ENCODE measurements at regions not wholly inside any gene's neighbourhood (a gene's known extent, or its start where the extent isn't known, plus 50 kb on each side); places are given as distances from the start of the nearest gene placed in this dataset.

DNA sequence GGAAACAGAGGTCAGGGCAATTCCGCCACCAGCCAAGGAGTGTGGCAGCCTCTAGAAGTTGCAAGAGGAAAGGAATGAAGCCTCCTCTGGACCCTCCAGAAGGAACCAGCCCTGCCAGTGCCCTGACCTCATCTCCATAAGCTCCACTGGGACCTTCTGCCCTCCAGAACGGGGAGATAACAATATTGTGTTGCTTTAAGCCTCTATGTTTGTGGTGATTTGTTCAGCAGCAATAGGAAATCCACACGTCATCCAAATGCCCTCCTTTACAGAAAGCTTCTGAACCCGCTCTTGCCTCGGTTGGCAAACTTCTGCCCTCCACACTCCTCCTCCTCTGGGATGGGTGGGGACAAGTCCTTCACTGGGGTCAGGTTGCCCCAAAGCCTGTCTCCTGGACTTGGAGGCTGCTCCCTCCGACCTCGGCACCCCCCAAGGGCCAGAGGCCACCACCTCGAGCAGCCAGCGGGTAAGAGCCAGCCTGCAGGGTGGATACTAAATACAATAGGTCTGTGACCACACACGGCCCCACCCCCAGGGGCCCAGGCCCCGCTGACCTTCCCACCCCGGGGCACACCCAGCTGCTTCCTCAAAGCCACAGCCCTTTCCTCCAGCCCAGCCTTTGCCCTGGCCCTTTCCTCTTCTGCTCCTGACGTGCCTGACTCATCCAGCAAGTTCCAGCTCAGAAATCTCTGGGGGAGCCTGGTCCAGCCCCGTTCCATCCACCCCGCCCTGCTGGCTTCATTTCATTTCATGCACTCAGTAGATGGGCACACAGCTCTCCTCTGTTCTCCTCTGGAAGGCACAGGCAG is 58.7 kb upstream of the NCOR2 start:
- peak in 5 of 42 donors; percentile 6 to 39 (median 23) for DNase-seq
- intact Hi-C loops (cut with DNase I): no loop called here

DNA sequence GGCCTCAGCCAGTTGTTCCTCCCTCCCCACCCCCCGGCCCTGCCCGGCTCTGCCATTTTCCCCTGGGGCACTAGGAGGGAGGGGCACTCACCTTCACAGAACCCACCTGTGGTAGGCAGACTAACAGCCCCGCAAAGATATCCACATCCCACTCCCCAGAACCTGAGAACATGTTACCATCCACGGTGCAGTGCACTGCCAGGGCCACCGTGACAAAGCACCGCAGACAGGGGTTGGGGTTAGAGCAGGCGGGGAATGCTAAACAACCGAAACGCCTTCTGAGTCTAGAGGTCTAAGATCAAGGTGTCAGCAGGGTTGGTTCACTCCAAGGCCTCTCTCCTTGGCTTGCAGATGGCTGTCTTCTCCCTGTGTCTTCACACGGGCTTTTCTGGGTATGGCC is 57.4 kb upstream of the NCOR2 start:
- intact Hi-C loops (cut with DNase I): no loop called here
- no peak for DNase-seq

DNA sequence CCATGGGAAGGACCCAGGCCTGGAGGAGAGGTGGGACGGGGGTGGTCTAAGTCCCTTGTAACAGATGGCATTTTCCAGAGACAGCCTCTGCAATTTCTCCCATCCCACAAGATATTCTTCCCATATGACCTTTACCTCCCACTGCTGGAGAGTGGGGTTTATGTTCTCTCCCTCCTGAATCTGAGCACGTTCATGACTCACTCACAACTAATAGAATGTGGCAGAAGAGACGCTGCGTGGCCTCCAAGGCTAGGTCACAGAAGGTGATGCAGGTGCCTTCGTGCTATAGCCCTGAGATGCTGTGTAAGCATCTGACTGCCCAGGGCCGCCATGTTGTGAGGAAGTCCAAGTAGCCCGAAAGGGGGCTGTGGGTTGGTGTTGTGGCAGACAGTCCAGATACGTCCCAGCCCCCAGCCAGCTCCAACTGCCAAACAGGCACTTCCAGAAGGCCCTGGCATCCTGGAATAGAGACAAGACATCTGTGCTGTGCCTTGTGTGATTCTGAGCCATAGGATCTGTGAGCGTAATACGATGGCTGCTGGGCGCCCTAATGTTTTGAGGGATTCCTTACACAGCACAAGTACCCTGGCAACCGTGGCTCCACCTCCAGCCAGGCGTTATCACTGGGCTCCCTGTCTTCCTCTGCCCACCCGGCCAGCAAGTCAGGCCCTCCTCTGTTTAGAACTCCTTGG is 56.1 kb upstream of the NCOR2 start:
- DNase-seq: no peak
- intact Hi-C loops (cut with DNase I): no loop called here

DNA sequence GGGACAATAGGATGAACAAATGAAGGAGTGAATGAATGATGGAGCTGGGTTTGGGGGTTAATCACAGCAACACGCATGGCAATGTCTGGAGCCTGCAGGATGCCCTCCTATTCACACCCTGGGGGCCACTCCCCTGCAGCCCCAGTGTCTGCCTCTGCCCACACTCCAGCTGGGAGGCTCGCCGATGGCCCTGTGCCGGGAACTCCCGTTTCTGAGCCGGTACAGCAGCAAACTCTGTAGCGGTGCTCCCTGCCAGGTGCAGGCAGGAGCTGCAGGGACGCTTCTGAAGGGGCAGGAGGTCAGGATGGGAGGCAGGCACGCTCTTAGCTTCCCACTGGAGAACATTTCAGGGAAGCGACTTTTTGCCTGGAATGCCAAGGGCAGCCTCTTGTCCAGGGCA is 55.4 kb upstream of the NCOR2 start:
- no peak for DNase-seq
- intact Hi-C loops (cut with DNase I): no loop called here

DNA sequence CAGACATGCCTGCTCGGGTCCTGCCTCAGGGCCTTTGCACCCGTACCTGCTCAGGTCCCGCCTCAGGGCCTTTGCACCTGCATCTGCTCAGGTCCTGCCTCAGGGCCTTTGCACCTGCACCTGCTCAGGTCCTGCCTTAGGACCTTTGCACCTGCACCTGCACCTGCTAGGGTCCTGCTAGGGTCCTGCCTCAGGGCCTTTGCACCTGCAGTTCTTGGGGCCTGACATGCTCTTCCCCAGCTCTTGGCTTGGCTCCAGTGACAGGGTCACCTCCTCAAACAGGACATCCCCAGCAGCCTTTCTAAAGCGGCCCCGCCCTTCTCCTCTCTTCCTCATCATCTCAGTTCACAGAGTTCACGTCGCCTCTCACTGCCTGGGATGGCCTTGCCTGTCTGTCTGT is 54.9 kb upstream of the NCOR2 start:
- no peak for DNase-seq
- intact Hi-C loops (cut with DNase I): no loop called here

DNA sequence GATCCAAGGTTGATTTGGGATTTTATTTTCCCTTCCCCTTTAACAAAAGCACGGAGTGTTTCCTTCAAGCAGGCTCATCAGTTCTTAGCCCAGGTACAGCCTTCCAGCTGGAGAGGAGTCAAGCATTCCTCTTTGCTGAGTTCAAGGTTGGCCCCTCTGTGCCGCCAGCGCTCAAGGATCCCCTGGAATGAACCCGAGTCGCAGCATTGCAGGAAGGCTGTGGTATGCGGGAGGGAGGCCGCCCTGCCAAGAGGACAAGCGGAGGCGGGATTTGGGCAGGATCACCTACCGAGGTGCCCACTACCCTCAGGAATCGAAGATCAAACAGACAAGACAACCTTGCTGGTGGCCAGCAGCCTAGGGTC is 53.9 kb upstream of the NCOR2 start:
- intact Hi-C loops (cut with DNase I): no loop called here
- no peak for DNase-seq

DNA sequence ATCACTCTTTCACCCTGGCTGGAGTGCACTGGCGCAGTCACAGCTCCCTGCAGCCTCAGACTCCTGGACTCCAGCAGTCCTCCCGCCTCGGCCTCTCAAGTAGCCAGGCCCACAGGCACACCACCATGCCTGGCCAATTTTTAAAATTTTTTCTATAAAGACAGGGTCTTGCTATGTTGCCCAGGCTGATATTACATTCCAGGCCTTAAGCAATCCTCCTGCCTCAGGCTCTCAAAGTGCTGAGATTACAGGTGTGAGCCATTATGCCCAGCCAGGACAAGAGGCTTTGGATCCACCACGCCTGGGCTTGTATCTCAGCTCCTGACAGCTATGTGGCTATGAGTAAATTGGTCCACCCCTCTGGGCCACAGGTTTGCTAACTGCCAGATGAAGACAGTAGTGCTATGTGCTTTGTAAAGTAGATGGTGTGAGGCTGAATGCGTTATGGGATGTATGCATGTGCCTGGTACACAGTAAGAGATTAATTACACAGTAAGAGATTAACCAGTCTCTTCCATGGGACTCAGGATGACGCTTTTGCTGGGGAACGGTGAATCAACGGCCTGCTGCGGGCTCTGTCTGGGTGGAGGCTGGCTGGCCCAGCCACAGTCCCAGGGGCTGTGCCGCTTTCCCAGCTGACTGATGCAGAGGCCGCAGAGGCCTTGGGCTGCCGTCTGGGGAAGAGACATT is 53.3 kb upstream of the NCOR2 start:
- no peak for DNase-seq
- intact Hi-C loops (cut with DNase I): no loop called here

DNA sequence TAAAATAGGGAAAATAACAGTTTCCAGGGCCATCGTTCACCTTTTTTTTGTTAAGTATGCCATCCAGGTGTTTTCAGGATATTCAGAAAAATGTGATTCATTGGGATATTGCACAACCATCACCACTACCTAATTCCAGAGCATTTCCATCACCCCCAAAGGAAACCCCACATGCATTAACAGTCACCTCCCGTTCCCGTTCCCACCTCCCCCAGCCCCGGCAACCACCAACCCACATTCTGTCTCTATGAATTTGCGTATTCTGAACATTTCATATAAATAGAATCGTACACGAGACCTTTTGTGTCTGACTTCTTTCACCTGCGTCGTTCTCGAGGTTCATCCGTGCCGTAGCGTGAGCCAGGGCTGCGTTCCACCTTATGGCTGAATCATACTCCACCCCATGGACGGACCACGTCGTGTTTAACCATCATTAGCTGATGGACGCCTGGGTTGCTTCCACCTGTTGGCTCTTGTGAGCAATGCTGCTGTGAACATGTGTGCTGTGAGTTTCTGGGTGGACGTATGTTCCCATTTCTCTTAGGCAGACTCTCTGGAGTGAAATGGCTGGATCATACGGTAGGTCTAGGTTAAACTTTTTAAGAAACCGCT is 51.0 kb upstream of the NCOR2 start:
- intact Hi-C loops (cut with DNase I): no loop called here

DNA sequence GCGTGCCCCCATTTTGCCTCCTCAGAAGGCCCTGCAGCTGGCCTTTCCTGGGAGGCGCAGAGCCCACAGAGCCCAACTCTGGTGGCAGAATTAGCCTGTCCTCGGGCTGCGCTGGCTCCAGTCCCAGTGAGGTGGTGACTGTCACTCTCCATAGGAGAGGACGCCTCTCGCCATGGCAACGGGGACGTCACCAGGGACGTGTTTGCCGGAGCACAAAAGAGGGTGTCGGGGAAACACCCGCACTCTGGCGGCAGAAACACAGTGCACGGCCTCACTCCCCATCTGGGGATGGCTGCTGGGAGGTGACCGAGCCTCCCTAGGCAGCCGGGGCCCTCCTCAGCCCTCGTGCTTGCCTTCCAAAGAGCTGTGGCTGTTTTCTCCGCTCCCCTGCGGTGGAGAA is 50.2 kb upstream of the NCOR2 start:
- DNase-seq: peak in 32 of 42 donors; percentile 12 to 69 (median 38)
- intact Hi-C loops (cut with DNase I): no loop called here

More for the DNA sequence above, 51.0 kb upstream of the NCOR2 start:
- DNase-seq: peak in 16 of 42 donors; percentile 10 to 45 (median 28)
